ENCODE measurements at regions not wholly inside any gene's neighbourhood (a gene's known extent, or its start where the extent isn't known, plus 50 kb on each side); places are given as distances from the start of the nearest gene placed in this dataset.

DNA sequence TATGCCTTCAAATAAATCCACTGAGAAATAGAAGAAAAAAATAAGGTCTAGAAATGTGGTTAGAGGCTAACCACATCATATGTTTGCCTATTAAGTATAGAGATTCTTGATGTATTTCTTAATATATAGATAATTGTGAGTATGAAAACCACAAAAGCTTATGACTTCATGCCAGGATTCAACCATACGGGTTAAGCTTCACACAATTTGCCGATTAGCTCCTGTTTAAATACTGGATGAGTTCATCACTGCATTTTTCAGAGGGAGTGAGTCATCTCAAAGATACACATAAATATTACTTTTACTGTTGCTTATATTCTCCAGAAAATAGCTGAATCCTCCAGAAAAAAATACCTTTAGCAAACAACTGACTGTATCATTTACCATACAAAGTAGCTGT, 79.6 kb downstream of the RPL10L start:
- TF ChIP-seq, protein P1, sequence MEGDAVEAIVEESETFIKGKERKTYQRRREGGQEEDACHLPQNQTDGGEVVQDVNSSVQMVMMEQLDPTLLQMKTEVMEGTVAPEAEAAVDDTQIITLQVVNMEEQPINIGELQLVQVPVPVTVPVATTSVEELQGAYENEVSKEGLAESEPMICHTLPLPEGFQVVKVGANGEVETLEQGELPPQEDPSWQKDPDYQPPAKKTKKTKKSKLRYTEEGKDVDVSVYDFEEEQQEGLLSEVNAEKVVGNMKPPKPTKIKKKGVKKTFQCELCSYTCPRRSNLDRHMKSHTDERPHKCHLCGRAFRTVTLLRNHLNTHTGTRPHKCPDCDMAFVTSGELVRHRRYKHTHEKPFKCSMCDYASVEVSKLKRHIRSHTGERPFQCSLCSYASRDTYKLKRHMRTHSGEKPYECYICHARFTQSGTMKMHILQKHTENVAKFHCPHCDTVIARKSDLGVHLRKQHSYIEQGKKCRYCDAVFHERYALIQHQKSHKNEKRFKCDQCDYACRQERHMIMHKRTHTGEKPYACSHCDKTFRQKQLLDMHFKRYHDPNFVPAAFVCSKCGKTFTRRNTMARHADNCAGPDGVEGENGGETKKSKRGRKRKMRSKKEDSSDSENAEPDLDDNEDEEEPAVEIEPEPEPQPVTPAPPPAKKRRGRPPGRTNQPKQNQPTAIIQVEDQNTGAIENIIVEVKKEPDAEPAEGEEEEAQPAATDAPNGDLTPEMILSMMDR (IDR thresholded peaks at IDR 0.05), result no peak
- TF ChIP-seq POLR2AphosphoS5 (IDR thresholded peaks at IDR 0.05), result no peak
